NCI-H748 (cell line): ENCODE measurements at regions not wholly inside any gene's neighbourhood (a gene's known extent, or its start where the extent isn't known, plus 50 kb on each side); places are given as distances from the start of the nearest gene placed in this dataset.
"Not testable (repeated sequence)": the region's sequence is repeated elsewhere in the genome, so short reads cannot be mapped to it uniquely, and the experiment has no call there.

Experiments
- DNase-seq: peaks from one replicate; lab custom pipeline; 2025; ENCODE audit not compliant: unreplicated experiment; lab: John Stamatoyannopoulos, UW

DNA sequence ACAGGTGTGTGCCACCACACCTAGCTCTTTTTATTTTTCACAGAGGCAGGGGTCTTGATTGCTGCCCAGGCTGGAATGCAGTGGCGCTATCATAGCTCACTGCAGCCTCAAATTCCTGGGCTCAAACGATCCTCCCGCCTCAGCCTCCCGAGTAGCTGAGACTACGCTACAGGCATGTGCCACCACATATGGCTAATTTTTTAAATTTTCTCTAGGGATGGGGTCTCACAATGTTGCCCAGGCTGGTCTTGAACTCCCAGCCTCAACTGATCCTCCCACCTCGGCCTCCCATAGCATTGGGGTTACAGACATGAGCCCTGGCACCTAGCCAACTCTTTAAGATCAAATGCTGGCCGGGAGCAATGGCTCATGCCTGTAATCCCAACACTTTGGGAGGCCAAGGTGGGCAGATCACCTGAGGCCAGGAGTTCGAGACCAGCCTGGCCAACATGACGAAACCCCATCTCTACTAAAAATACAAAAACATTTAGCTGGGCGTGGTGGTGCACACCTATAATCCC lies 50.6 kb upstream of the MYL10 start:
- DNase-seq = not testable (repeated sequence)

DNA sequence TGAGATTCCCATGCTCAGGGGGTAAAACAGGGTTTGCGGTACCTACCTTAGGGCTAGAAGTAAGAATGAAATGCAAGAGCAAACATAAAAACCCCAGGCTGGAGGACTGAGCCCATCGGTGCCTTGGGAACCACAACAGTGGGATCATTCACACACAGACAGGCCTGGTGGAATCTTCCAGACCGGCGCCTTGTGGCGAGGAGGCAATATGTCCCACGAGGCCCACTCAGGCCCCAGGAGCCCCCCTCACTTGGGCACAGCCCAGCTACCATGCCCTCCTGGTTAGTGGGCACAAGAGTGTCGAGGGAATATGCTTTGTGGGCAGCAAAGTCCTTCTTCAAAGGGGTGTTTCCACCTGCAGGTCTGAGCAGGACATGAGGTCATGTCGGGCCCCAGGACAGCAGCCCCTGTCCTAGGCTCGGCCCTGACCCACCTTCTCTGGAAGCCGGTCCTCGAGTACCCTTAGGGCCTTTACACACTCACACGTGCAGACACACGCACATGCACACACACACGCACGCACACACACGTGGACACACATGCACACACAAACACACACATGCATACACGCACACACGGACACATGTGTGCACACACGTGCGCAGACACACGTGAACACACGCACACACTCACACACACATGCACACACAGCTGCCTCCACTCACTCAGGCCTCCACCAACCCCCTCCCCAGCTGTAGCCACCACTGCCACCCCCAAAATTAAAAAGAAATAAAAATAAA lies 51.5 kb upstream of the MYL10 start:
- no peak for DNase-seq

- no peak for DNase-seq
These were observed 52.3 kb upstream of the MYL10 start for GRCh38 chr7:101681170-101682007.

GRCh38 chr7:101684983-101685330 lies 55.9 kb upstream of the MYL10 start:
- DNase-seq = no peak

DNA sequence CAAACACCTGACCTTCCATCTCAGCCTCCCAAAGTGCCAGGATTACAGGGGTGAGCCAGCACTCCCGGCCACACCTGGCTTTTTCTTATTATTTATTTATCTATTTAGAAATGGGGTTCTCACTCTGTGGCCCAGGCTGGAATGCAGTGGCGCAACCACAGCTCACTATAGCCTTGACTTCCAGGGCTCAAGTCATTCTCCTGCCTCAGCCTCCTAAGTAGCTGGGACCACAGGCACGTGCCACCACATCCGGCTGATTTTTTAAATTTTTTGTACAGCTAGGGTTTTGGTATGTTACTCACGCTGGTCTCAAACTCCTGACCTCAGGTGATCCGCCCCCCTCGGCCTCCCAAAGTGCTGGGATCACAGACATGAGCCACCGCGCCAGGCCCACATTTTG lies 56.9 kb upstream of the MYL10 start:
- no peak for DNase-seq

DNA sequence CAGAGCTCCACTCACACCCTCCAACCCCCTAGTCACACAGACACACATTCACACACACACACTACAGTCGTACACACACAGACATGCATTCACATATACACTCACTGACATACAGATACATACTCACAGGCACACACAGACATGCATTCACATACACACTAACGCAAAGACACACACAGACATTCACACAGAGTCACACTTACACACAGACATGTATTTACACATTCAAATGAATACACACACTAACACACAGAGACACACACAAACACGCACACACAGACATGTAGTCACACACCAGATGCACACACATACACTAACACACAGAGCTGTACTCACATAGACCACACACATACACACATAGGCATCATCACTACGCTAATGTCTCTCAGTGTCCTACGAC lies 58.0 kb upstream of the MYL10 start:
- no peak for DNase-seq

DNA sequence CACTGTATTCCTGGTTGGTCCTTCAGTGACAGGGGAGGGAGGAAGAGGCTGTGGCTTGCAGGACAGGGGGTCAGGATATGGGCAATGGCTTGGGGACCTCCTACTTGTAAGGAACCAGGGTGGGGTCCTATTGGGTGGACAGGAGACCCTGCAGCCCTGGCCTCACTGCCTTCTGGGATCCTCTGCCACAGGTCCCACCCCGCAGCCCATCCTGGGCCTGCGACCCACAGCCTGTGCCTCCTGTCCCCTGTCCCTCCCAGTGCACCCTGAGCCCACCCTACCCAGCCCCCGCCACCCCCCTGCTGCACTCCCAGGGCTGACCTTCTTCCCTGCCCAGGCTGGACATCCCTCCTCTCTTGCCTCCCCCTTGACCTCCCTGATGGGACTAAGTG lies 58.7 kb upstream of the MYL10 start:
- no peak for DNase-seq

GRCh38 chr7:101688183-101688831 lies 59.2 kb upstream of the MYL10 start:
- DNase-seq = peak; percentile 69

GRCh38 chr7:101688995-101689907 lies 60.2 kb upstream of the MYL10 start:
- no peak for DNase-seq

DNA sequence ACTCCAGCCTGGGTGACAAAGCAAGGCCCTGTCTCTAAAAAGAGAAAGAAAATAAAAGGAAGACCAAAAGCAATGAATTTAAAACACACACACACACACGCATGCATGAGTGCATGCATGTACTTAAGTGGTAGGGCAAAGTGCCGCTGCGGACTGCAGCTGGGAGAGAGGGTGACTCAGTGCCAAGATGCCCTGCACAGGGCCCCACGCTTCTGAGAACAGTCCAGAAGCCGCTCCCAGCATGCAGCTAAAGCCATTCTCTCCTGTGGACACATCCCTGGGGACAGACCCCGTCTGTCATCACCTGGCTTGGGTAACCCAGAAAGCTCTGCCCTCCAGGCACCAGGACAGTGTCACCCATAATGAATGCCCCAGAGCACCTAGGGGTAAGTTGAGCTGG lies 61.0 kb upstream of the MYL10 start:
- DNase-seq = no peak

DNA sequence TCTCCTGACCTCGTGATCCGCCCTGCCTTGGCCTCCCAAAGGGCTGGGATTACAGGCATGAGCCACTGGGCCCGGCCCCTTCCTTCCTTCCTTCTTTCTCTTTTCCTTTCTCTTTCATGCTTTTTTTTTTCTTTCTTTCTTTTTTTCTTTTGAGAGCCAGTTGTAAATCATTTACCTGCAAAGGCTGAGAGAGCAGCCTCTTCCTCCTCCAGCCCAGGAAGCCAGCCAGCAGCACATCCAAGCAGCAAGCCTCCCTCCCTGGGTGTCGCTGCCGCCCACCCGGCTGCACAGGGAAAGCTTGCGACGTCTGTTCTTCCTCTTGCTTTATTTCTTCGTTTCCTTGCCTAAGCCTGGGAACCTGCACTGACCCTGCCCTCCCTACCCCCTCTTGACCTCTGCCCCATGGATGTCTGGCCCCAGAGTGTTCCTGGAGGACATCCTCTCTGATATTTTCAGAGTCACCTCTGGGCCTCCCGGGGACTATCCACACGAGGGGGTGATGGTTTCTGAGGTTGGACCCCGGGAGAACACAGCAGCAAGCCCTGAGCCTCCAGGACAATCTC lies 62.8 kb upstream of the MYL10 start:
- no peak for DNase-seq

DNA sequence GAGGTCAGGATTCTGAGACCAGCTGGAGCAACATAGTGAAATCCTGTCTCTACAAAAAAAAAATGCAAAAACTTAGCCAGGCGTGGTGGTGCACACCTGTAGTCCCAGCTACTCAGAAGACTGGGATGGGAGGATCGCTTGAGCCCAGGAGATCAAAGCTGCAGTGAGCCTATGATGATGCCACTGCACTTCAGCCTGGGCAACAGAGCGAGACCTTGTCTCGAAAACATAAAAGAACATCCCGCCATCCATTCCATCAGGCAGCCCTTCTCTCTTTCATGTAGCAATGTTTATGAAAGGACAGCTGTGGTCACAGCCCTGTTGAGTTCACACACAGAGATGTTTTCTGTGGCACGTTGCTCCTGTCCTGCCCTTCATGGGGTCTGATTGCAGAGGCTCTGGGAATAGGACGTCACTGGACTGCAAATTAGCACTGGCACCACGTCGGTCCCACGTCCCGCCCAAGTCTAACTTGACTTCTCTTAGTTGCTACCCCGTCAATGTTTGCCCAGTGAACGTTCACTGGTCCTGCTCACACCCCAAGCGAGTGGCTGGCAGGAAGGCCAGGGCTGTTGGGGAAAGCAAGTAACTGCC lies 64.5 kb upstream of the MYL10 start:
- DNase-seq = no peak

- DNase-seq = no peak
These were observed 69.9 kb upstream of the MYL10 start for GRCh38 chr7:101698964-101699363.

DNA sequence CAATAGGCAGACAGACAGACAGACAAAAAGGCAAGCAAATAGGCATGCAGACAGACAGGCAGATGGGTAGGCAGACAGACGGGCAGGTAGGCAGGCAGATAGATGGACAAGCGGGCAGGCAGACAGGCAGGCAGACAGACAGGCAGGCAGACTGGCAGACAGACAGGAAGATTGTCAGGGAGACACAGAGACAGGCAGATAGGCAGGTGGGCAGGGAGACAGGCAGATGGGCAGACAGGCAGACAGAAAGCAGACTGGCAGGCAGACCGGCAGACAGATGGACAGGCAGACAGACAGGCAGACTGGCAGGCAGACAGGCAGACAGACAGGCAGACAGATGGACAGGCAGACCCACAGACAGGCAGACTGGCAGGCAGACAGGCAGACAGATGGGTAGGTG lies 70.3 kb upstream of the MYL10 start:
- DNase-seq = no peak

DNA sequence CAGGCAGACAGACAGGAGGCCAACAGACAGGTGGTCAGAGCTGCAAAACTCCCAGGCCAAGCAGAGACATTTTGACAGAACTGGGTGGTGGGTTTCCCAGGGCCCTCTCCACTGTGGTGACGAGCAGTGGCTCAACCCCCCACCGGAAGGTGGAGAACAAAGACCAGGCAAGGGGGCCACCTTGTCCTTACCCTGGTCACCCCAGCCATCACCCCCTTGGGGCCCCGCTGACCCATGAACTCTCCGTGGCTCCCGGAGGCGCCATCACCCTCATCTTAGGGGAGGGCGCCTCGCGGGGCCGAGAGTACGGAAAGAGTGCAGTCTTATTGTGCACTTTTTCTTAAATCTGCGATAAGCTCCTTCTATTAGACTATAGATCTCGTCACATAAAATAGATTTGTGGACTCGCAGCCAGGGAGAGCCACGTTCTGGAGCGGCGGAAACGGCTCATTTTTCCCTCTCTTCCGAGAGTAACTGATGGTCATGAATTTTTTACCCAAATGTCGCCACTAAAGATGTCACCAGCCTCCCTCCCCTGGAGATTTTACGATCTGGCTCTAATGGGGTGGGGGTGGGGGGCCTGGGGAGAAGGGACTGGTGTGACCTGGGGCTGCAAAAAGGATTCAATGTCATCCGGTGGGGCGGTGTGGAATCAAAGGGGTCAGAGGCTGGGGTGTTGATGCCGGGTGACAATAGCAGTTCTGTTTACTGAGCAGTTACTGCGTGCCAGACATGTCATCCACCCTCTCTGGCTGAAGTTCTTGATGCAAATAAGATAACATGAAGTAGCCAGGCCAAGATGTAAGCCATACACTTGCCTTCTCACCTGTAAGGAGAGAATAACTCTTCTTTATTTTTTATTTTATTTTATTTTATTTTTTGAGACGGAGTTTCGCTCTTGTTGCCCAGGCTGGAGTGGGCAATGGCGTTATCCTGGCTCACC lies 71.1 kb upstream of the MYL10 start:
- no peak for DNase-seq

DNA sequence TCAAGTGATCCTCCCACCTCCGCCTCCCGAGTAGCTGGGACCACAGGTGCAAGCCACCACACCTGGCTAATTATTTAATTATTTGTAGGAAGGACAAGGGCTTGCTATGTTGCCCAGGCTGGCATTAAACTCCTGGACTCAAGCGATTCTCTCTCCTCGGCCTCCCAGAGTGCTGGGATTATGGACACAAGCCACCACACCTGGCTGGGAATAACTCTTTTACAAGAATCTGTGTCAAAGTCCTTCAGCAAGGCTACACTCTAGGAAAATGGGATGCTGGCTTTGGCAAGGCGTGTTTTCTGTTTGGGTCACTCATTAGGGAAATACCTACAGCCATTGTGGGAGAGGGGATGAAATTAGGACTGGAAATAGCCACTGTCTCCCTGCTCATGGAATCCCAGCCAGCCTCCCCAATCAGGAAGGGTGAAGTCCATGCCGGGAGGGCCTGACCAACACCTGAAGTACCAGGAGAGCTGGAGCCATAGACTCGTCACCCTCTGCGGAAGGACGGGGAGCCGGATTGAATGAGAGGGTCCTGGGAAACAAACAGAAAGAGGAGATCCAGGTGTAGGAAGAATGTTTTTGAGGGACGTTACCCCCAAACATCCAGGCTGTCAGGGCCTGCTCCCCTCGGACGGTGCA lies 72.2 kb upstream of the MYL10 start:
- DNase-seq = no peak

GRCh38 chr7:101702362-101702850 lies 73.3 kb upstream of the MYL10 start:
- peak; percentile 25 for DNase-seq

- peak; percentile 14 for DNase-seq
These were observed 76.2 kb upstream of the MYL10 start for GRCh38 chr7:101705331-101705730.
